ENCODE measurements at regions not wholly inside any gene's neighbourhood (a gene's known extent, or its start where the extent isn't known, plus 50 kb on each side); places are given as distances from the start of the nearest gene placed in this dataset.
"Not testable (repeated sequence)": the region's sequence is repeated elsewhere in the genome, so short reads cannot be mapped to it uniquely, and the experiment has no call there.

DNA sequence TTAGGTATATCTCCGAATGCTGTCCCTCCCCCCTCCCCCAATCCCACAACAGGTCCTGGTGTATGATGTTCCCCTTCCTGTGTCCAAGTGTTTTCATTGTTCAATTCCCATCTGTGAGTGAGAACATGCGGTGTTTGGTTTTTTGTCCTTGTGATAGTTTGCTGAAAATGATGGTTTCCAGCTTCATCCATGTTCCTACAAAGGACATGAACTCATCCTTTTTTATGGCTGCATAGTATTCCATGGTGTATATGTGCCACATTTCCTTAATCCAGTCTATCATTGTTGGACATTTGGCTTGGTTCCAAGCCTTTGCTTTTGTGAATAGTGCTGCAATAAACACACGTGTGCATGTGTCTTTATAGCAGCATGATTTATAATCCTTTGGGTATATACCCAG is 199.1 kb downstream of the CTH start:
- H3K4me1 ChIP-seq (ENCODE audit: control insufficient read depth, insufficient read depth, low read length, unreplicated experiment); H3K4me3 ChIP-seq (ENCODE audit: low read depth, low read length); H2AFZ ChIP-seq (ENCODE audit: low read length, unreplicated experiment); H3K79me2 ChIP-seq (ENCODE audit: control insufficient read depth, insufficient read depth, low read length, unreplicated experiment); H3K27me3 ChIP-seq (ENCODE audit: insufficient read depth, low read length); H3K36me3 ChIP-seq (ENCODE audit: insufficient read depth, low read length); H3K27ac ChIP-seq (ENCODE audit: low read depth, low read length): not testable (repeated sequence)

DNA sequence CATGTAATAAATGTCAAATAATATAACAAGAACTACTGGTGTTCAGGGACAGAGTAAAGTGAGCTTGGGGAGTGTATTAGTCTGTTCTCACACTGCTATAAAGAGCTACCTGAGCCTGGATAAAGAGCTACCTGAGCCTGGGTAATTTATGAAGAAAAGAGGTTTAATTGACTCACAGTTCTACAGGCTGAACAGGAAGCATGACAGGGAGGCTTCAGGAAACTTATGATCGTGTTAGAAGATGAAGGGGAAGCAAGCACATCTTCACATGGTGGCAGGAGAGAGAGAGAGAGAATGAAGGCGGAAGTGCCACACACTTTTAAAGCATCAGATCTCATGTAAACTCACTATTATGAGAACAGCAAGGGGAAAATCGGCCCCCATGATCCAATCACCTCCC is 205.9 kb downstream of the CTH start:
- Histone ChIP-seq H3K4me1 (ENCODE audit: control insufficient read depth, insufficient read depth, low read length, unreplicated experiment) (no peaks in the 10 kb centered on the region), H3K4me3 (ENCODE audit: low read depth, low read length) (no peak overlapping the region), H2AFZ (ENCODE audit: low read length, unreplicated experiment) (no peak overlapping the region), H3K27ac (ENCODE audit: low read depth, low read length) (no peak overlapping the region), H3K36me3 (ENCODE audit: insufficient read depth, low read length) (no peaks in the 10 kb centered on the region), H3K27me3 (ENCODE audit: insufficient read depth, low read length) (0 out of 2 replicates have a peak, but pooled peaks cover 2% of the 10 kb centered on the region), H3K79me2 (ENCODE audit: control insufficient read depth, insufficient read depth, low read length, unreplicated experiment) (no peaks in the 10 kb centered on the region)

DNA sequence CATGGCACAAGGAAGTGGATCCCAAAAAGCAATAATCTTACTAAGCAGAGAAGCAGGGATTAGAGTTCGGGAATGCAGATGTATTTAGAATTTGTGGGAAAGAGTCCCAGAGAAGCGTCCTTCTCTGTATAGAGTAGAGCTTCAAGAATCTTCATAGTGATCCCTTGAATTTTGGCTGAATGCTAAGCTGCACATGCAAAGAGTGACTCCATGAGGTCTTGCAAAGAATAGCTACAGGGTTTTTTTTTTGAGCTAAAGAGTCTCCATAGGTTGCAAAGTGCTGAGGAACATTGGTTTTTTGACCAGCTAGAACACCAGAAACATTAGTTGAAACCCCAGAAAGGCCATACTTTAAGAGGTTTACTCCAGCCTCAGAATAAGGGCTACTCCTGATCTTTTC is 206.7 kb downstream of the CTH start:
- Histone ChIP-seq H3K4me3 (ENCODE audit: low read depth, low read length) (no peak overlapping the region), H3K79me2 (ENCODE audit: control insufficient read depth, insufficient read depth, low read length, unreplicated experiment) (no peaks in the 10 kb centered on the region), H3K27me3 (ENCODE audit: insufficient read depth, low read length) (0 out of 2 replicates have a peak, but pooled peaks cover 2% of the 10 kb centered on the region), H3K27ac (ENCODE audit: low read depth, low read length) (no peak overlapping the region), H2AFZ (ENCODE audit: low read length, unreplicated experiment) (no peak overlapping the region), H3K4me1 (ENCODE audit: control insufficient read depth, insufficient read depth, low read length, unreplicated experiment) (no peaks in the 10 kb centered on the region), H3K36me3 (ENCODE audit: insufficient read depth, low read length) (no peaks in the 10 kb centered on the region)

DNA sequence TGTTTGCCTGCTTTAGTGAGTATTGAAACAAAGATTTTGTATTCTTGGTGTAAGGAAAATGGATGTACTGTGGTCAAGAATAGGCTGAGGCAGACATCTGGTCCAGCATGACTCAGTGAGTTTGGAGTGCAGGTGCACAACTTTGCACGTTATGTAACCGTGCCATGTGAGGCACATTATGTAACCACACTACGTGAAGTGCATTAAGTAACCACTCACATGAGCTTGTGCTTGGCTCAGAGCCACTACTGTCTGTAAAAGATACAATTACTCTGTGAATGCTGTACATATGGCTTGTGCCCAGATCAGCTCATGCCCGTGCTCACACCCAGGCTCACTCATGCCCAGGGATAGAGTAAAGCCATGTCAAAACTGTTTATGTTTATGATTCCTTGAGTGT is 216.8 kb downstream of the CTH start:
- Histone ChIP-seq H3K27ac (ENCODE audit: low read depth, low read length) (no peak overlapping the region), H2AFZ (ENCODE audit: low read length, unreplicated experiment) (no peak overlapping the region), H3K4me3 (ENCODE audit: low read depth, low read length) (no peak overlapping the region), H3K27me3 (ENCODE audit: insufficient read depth, low read length) (no peaks in the 10 kb centered on the region), H3K36me3 (ENCODE audit: insufficient read depth, low read length) (no peaks in the 10 kb centered on the region), H3K4me1 (ENCODE audit: control insufficient read depth, insufficient read depth, low read length, unreplicated experiment) (no peaks in the 10 kb centered on the region), H3K79me2 (ENCODE audit: control insufficient read depth, insufficient read depth, low read length, unreplicated experiment) (no peaks in the 10 kb centered on the region)

DNA sequence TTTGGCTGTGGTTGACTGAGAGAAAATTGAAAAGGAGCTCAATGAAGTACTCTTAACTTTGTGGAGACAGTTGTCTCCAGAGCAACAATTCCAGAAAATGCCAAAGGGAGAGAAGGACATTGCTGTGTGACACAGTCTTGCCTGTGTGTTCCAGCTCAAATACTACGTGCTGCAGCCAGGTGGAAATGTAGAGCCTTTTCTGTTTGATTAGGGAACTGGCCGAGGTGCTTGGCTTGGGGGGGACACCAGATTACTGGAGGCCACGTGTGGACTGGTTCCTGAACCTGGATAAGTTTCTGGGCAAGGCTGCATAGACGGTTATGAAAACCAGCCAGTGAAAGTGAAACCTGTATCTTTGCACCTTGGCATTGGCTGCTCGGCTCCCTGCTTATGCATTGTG is 217.9 kb downstream of the CTH start:
- Histone ChIP-seq H3K4me1 (ENCODE audit: control insufficient read depth, insufficient read depth, low read length, unreplicated experiment) (no peaks in the 10 kb centered on the region), H2AFZ (ENCODE audit: low read length, unreplicated experiment) (no peak overlapping the region), H3K4me3 (ENCODE audit: low read depth, low read length) (no peak overlapping the region), H3K79me2 (ENCODE audit: control insufficient read depth, insufficient read depth, low read length, unreplicated experiment) (no peaks in the 10 kb centered on the region), H3K27ac (ENCODE audit: low read depth, low read length) (no peak overlapping the region), H3K27me3 (ENCODE audit: insufficient read depth, low read length) (no peaks in the 10 kb centered on the region), H3K36me3 (ENCODE audit: insufficient read depth, low read length) (no peaks in the 10 kb centered on the region)

DNA sequence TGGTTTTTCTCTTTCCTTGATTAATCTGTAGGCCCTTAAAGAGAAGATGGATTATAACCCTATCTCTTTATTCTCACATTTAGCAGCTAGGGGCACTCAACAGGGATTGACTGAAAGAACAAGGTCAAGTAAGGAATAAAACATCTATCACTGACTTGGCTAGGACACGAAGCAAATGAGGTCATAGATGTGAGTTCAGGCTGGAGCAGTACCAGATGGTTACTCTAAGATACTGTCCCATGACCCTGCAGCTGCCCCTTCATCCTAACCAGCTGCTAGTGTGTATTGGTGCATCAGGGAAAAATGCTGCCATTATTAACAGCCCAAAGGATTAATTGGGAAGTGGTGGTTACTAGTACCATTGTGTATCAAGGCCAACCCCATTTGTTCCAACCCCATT is 221.9 kb downstream of the CTH start:
- Histone ChIP-seq H3K27me3 (ENCODE audit: insufficient read depth, low read length) (peaks cover 7% of the 10 kb centered on the region; the same call in 1 of the 2 replicates), H3K36me3 (ENCODE audit: insufficient read depth, low read length) (no peaks in the 10 kb centered on the region), H3K4me1 (ENCODE audit: control insufficient read depth, insufficient read depth, low read length, unreplicated experiment) (no peaks in the 10 kb centered on the region), H3K79me2 (ENCODE audit: control insufficient read depth, insufficient read depth, low read length, unreplicated experiment) (no peaks in the 10 kb centered on the region), H2AFZ (ENCODE audit: low read length, unreplicated experiment) (no peak overlapping the region), H3K27ac (ENCODE audit: low read depth, low read length) (no peak overlapping the region), H3K4me3 (ENCODE audit: low read depth, low read length) (no peak overlapping the region)

DNA sequence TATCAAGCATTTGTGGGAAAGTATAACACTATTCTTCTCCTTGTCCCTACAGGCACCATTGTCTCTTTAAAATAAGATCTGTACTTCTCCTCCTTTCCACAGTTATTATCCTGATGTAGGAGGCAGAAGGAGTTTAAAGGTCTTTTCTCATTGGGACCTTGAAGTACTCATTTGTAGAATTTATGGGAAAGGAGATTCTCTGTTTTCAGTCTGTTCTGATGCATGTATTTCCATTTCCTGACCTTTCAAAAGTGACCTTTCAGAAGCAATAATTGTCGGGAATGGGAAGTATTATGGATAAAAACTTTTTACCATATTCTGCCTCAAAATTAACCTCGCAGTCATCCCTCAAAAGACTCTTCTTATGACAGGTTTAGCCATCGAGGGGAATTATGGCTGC is 224.8 kb downstream of the CTH start:
- H3K36me3 ChIP-seq (ENCODE audit: insufficient read depth, low read length) = no peaks in the 10 kb centered on the region
- no peak overlapping the region for H2AFZ ChIP-seq (ENCODE audit: low read length, unreplicated experiment)
- H3K27me3 ChIP-seq (ENCODE audit: insufficient read depth, low read length) = peaks cover 7% of the 10 kb centered on the region; the same call in 1 of the 2 replicates
- no peaks in the 10 kb centered on the region for H3K4me1 ChIP-seq (ENCODE audit: control insufficient read depth, insufficient read depth, low read length, unreplicated experiment)
- no peak overlapping the region for H3K4me3 ChIP-seq (ENCODE audit: low read depth, low read length)
- no peak overlapping the region for H3K27ac ChIP-seq (ENCODE audit: low read depth, low read length)
- H3K79me2 ChIP-seq (ENCODE audit: control insufficient read depth, insufficient read depth, low read length, unreplicated experiment) = no peaks in the 10 kb centered on the region

DNA sequence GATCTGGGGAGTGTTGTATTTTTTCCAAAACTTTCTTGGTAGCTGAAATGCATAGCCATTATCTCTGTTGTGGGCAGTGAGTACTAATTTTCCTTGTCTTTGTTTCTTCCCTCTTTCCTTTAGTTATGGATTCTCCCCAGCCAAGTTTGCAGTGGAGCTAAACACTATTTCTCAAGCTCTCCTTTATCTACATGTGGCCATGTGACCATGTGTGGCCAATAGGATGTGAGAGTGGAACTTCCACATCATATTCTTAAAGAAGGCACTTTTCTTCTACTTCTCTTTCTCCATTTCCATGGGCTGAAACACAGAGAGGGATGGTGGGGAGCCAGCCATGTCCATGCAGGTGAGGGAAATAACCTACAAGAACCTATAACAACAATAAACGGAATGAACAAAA is 230.8 kb downstream of the CTH start:
- Histone ChIP-seq H3K36me3 (ENCODE audit: insufficient read depth, low read length) (no peaks in the 10 kb centered on the region), H3K4me3 (ENCODE audit: low read depth, low read length) (no peak overlapping the region), H2AFZ (ENCODE audit: low read length, unreplicated experiment) (no peak overlapping the region), H3K79me2 (ENCODE audit: control insufficient read depth, insufficient read depth, low read length, unreplicated experiment) (no peaks in the 10 kb centered on the region), H3K4me1 (ENCODE audit: control insufficient read depth, insufficient read depth, low read length, unreplicated experiment) (no peaks in the 10 kb centered on the region), H3K27me3 (ENCODE audit: insufficient read depth, low read length) (no peaks in the 10 kb centered on the region), H3K27ac (ENCODE audit: low read depth, low read length) (no peak overlapping the region)

DNA sequence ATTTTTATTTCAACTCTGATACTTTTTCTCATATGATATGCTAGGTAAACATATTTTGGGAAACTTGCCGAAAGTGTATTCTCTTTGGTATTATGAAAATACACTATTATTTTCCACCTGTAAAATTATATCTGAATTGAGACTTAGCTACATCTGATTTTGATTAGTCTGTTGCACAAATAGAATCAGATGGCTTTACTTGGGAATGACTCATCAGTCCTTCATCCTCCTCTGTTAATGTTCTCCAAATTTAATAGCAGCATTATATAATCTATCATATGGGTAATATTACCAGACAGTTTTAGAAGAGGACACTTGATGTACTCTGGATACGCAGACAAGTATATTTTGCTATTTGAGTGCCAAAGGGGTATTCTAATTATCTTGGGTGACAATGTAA is 245.3 kb downstream of the CTH start:
- H3K36me3 ChIP-seq (ENCODE audit: insufficient read depth, low read length) = no peaks in the 10 kb centered on the region
- no peak overlapping the region for H3K4me3 ChIP-seq (ENCODE audit: low read depth, low read length)
- no peaks in the 10 kb centered on the region for H3K4me1 ChIP-seq (ENCODE audit: control insufficient read depth, insufficient read depth, low read length, unreplicated experiment)
- no peaks in the 10 kb centered on the region for H3K79me2 ChIP-seq (ENCODE audit: control insufficient read depth, insufficient read depth, low read length, unreplicated experiment)
- H3K27ac ChIP-seq (ENCODE audit: low read depth, low read length) = no peak overlapping the region
- no peak overlapping the region for H2AFZ ChIP-seq (ENCODE audit: low read length, unreplicated experiment)
- no peaks in the 10 kb centered on the region for H3K27me3 ChIP-seq (ENCODE audit: insufficient read depth, low read length)

DNA sequence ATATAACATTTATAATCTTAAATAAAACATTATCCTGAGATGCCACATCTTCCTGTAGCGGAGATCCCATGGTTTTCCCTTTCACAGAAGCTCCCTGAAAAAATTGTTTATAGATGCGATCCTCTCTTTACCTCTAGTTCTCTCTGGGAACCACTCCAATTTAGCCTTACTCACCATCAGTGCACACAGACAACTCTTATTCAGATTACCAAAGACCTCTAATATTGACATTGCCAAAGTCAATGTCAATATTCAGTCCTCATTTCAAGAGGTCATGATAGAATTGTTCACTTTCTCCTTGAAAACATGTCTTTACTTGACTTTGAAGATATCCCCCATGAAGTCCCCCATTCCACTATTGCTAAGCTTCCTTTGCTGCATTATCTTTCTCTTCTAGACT is 248.8 kb downstream of the CTH start:
- no peaks in the 10 kb centered on the region for H3K4me1 ChIP-seq (ENCODE audit: control insufficient read depth, insufficient read depth, low read length, unreplicated experiment)
- H3K27me3 ChIP-seq (ENCODE audit: insufficient read depth, low read length) = no peaks in the 10 kb centered on the region
- no peak overlapping the region for H2AFZ ChIP-seq (ENCODE audit: low read length, unreplicated experiment)
- no peaks in the 10 kb centered on the region for H3K79me2 ChIP-seq (ENCODE audit: control insufficient read depth, insufficient read depth, low read length, unreplicated experiment)
- no peaks in the 10 kb centered on the region for H3K36me3 ChIP-seq (ENCODE audit: insufficient read depth, low read length)
- H3K27ac ChIP-seq (ENCODE audit: low read depth, low read length) = no peak overlapping the region
- H3K4me3 ChIP-seq (ENCODE audit: low read depth, low read length) = no peak overlapping the region

DNA sequence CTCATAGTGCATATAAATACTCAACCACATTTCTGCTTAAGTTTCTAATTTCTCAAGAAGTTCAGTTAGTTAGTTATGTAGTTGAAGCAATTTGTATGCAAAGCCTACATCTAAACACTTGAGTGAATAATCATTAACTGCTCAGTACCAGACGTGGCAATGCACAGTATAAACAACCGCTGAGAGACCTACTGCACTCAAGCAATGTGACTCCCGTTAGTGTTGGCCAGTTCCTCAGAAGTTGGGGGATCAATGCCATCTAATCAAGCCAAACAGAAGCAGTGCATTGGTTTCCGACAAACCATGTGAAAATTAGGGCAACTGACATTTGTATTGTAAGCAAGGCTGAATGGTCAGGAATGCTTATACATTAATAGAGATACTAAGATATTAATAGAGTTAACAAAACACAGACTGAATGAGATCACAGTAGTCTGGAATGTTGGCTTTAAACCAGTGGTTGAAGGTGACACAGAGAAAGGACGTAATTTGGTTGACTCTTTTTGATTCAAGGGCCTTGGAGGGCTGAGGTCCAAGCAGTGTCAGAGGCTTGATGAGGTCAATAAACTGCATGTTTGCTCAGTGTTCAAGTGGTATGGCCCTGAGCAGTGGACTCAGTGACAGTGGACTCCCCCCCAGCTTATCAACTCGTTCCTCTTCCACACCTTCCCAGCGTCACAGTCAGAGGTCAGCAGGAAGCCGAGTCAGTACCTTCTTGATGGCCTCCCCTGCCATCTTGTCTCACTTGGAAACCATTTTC is 255.5 kb downstream of the CTH start:
- no peaks in the 10 kb centered on the region for H3K79me2 ChIP-seq (ENCODE audit: control insufficient read depth, insufficient read depth, low read length, unreplicated experiment)
- H3K4me1 ChIP-seq (ENCODE audit: control insufficient read depth, insufficient read depth, low read length, unreplicated experiment) = no peaks in the 10 kb centered on the region
- H3K27ac ChIP-seq (ENCODE audit: low read depth, low read length) = no peak overlapping the region
- H2AFZ ChIP-seq (ENCODE audit: low read length, unreplicated experiment) = no peak overlapping the region
- H3K27me3 ChIP-seq (ENCODE audit: insufficient read depth, low read length) = peaks cover 5% of the 10 kb centered on the region; the same call in 1 of the 2 replicates
- H3K36me3 ChIP-seq (ENCODE audit: insufficient read depth, low read length) = no peaks in the 10 kb centered on the region
- no peak overlapping the region for H3K4me3 ChIP-seq (ENCODE audit: low read depth, low read length)
